ENCODE measurements at regions not wholly inside any gene's neighbourhood (a gene's known extent, or its start where the extent isn't known, plus 50 kb on each side); places are given as distances from the start of the nearest gene placed in this dataset.

DNA sequence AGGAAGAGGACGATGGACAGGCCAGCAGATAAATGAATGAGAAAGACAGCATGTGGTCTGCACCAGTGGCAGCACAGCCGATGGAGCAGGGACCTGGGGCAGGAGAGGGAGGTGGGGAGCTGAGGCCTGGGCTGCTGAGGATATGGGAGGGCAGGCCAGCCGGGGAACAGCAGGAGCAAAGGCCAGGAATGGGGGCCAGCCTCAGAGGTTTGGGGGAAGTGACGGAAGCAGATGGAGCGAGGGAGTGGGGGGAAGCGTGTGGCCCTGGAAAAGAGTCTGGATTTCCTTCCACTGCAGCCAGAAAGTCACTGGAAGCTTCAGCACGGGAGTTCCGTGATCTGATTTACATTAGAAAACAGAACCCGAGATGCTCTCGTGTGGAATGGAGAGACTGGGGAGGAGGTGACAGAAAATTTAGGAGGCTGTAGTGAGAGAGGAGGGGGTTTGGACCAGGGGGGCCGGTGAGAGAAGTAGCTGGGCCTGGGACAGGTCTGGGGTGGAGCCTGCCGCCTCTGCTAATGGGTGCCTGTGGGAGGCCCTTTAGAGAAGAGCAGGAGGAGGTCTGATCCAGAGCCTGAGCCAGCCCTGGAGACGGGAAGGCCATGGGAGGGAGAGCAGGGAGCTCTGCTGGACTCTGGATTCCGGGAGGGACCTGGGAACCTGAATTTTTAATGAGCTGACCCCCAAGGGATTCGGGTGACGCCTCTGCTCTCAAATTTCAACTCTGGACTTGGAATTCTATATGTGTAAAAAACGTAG, 65.4 kb downstream of the TSPAN17 start:
- TF ChIP-seq, protein P1, sequence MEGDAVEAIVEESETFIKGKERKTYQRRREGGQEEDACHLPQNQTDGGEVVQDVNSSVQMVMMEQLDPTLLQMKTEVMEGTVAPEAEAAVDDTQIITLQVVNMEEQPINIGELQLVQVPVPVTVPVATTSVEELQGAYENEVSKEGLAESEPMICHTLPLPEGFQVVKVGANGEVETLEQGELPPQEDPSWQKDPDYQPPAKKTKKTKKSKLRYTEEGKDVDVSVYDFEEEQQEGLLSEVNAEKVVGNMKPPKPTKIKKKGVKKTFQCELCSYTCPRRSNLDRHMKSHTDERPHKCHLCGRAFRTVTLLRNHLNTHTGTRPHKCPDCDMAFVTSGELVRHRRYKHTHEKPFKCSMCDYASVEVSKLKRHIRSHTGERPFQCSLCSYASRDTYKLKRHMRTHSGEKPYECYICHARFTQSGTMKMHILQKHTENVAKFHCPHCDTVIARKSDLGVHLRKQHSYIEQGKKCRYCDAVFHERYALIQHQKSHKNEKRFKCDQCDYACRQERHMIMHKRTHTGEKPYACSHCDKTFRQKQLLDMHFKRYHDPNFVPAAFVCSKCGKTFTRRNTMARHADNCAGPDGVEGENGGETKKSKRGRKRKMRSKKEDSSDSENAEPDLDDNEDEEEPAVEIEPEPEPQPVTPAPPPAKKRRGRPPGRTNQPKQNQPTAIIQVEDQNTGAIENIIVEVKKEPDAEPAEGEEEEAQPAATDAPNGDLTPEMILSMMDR (optimal IDR thresholded peaks at IDR 0.05 in 1 of 3, IDR thresholded peaks at IDR 0.05 in 1 of 3, conservative IDR thresholded peaks at IDR 0.05 in 1 of 3; ENCODE audit: extremely low read depth in 1 of 3, insufficient read depth in 2 of 3, low read length in 3 of 3) = no peak
- no peak for TF ChIP-seq EZH2 (IDR thresholded peaks at IDR 0.05; ENCODE audit: low read length)

Measured in keratinocyte (primary cell).